SK-N-SH treated with all-trans-retinoic acid at 6 μM for 48 hours (cell line): ENCODE measurements at regions not wholly inside any gene's neighbourhood (a gene's known extent, or its start where the extent isn't known, plus 50 kb on each side); places are given as distances from the start of the nearest gene placed in this dataset.

Experiments used
- ATAC-seq: fragments of 200-7000 bp; cut with Tn5 transposase; 3 replicates; pipeline ENCODE4 v1.9.1; 2020; ENCODE audit warnings: mild to moderate bottlenecking, moderate library complexity
- ARNTL ChIP-seq: fragments of 450-650 bp; formaldehyde crosslinking; IDR thresholded peaks from 2 replicates; pipeline ENCODE4 v1.5.0; 2020; ENCODE audit warnings: low read depth, mild to moderate bottlenecking, moderate library complexity, borderline replicate concordance
- BACH2 ChIP-seq: fragments of 250-450 bp; sonication (Bioruptor Pico); IDR thresholded peaks from 2 replicates; pipeline ENCODE4 v1.9.0; 2021; ENCODE audit warnings: mild to moderate bottlenecking, borderline replicate concordance
- CSDC2 ChIP-seq: fragments of 250-450 bp; sonication (Bioruptor Pico); IDR thresholded peaks from 2 replicates; pipeline ENCODE4 v1.5.0; 2020; ENCODE audit warnings: mild to moderate bottlenecking, moderate library complexity
- ESRRG ChIP-seq: fragments of 250-450 bp; sonication (Bioruptor Pico); IDR thresholded peaks from 2 replicates; pipeline ENCODE4 v1.6.1; 2021; ENCODE audit warnings: mild to moderate bottlenecking
- GLIS3 ChIP-seq: fragments of 250-450 bp; sonication (Bioruptor Pico); IDR thresholded peaks from 2 replicates; pipeline ENCODE4 v1.5.0; 2020; ENCODE audit warnings: mild to moderate bottlenecking, moderate library complexity
- OSR1 ChIP-seq: fragments of 250-450 bp; sonication (Bioruptor Pico); IDR thresholded peaks from 2 replicates; pipeline ENCODE4 v1.8.0; 2022; ENCODE audit warnings: moderate library complexity, mild to moderate bottlenecking, inconsistent platforms
- PPARA ChIP-seq: fragments of 250-450 bp; sonication (Bioruptor Pico); IDR thresholded peaks from 2 replicates; pipeline ENCODE4 v1.5.0; 2020; ENCODE audit warnings: mild to moderate bottlenecking, borderline replicate concordance
- SNAI2 ChIP-seq: fragments of 250-450 bp; sonication (Bioruptor Pico); IDR thresholded peaks from 2 replicates; pipeline ENCODE4 v1.5.0; 2020; ENCODE audit warnings: mild to moderate bottlenecking, moderate library complexity
- TCF4 ChIP-seq: fragments of 250-450 bp; sonication (Bioruptor Pico); IDR thresholded peaks from 2 replicates; pipeline ENCODE4 v1.8.0; 2021; ENCODE audit warnings: mild to moderate bottlenecking, moderate library complexity, borderline replicate concordance
- ZC3H10 ChIP-seq: fragments of 250-450 bp; sonication (Bioruptor Pico); IDR thresholded peaks from 2 replicates; pipeline ENCODE4 v1.5.1; 2021; ENCODE audit warnings: mild to moderate bottlenecking, moderate library complexity
- ZFP3 ChIP-seq: fragments of 250-450 bp; sonication (Bioruptor Pico); IDR thresholded peaks from 2 replicates; pipeline ENCODE4 v1.5.0; 2020; ENCODE audit warnings: mild to moderate bottlenecking, moderate library complexity
- ZFP30 ChIP-seq: fragments of 450-650 bp; formaldehyde crosslinking; IDR thresholded peaks from 2 replicates; pipeline ENCODE4 v1.5.0; 2022; ENCODE audit warnings: mild to moderate bottlenecking, moderate library complexity
- ZNF565 ChIP-seq: fragments of 450-650 bp; formaldehyde crosslinking; conservative IDR thresholded peaks from 2 replicates; pipeline ENCODE4 v1.5.0; 2020; ENCODE audit warnings: low read depth, mild to moderate bottlenecking, moderate library complexity
- ZNF8 ChIP-seq: fragments of 450-650 bp; formaldehyde crosslinking; IDR thresholded peaks from 2 replicates; pipeline ENCODE4 v1.5.0; 2020; ENCODE audit warnings: mild to moderate bottlenecking, moderate library complexity
- TF ChIP-seq, protein P1 (sequence below): fragments of 250-450 bp; sonication (Bioruptor Pico); IDR thresholded peaks from 2 replicates; pipeline ENCODE4 v1.5.1; 2021; ENCODE audit warnings: mild to moderate bottlenecking, moderate library complexity
- TF ChIP-seq, protein P2 (sequence below): fragments of 250-450 bp; sonication (Bioruptor Pico); IDR thresholded peaks from 2 replicates; pipeline ENCODE4 v1.5.1; 2020; ENCODE audit warnings: low read depth, mild to moderate bottlenecking, moderate library complexity
- TF ChIP-seq, protein P3 (sequence below): fragments of 250-450 bp; sonication (Bioruptor Pico); IDR thresholded peaks from 2 replicates; pipeline ENCODE4 v1.8.0; 2020; ENCODE audit warnings: mild to moderate bottlenecking, moderate library complexity, borderline replicate concordance

DNA sequence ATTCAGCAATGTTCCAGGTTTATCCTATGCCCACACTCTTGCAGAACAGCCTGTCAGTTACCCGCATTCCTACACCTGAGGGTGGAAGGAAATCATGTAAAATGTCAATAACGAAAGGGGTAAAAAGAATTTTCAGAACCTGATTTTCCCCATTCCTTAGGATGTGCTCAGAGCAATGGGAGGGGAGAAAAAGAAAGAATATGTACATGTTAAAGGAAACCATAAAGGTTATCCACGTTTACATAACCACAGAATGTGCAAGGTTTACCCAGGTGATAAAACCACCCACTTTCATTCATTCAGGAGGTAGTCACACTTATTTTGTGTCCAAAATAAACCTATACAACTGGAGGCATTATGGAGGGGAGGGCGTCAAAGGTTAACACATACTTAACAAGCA lies 335.5 kb downstream of the ZNF674 start:
- TF ChIP-seq ESRRG (CRISPR knock-in tag) (no peak), CSDC2 (CRISPR knock-in tag) (no peak), BACH2 (CRISPR knock-in tag) (no peak), TCF4 (CRISPR knock-in tag) (no peak), ZC3H10 (CRISPR knock-in tag) (no peak), PPARA (CRISPR knock-in tag) (no peak)
- TF ChIP-seq, protein P1, sequence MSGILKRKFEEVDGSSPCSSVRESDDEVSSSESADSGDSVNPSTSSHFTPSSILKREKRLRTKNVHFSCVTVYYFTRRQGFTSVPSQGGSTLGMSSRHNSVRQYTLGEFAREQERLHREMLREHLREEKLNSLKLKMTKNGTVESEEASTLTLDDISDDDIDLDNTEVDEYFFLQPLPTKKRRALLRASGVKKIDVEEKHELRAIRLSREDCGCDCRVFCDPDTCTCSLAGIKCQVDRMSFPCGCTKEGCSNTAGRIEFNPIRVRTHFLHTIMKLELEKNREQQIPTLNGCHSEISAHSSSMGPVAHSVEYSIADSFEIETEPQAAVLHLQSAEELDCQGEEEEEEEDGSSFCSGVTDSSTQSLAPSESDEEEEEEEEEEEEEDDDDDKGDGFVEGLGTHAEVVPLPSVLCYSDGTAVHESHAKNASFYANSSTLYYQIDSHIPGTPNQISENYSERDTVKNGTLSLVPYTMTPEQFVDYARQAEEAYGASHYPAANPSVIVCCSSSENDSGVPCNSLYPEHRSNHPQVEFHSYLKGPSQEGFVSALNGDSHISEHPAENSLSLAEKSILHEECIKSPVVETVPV (CRISPR knock-in tag): no peak
- no peak for ATAC-seq

DNA sequence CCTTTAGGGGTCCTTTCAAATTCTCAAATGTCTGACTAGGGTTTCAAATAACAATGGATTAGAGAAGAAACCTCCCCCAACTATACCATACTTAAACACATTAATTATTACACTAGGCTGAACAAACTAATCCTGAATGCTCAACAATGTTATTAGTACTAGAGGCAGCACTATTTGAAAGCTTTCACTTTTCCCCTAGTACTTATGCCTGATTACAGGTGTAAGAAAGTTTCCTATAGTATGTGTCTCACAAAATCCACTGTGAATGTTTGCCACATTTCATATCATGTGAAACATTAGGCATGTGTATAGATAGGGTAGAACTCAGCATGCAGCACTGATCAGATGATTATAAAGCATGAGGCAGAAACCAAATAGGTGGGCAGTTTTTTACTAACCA lies 336.2 kb downstream of the ZNF674 start:
- TF ChIP-seq, protein P2, sequence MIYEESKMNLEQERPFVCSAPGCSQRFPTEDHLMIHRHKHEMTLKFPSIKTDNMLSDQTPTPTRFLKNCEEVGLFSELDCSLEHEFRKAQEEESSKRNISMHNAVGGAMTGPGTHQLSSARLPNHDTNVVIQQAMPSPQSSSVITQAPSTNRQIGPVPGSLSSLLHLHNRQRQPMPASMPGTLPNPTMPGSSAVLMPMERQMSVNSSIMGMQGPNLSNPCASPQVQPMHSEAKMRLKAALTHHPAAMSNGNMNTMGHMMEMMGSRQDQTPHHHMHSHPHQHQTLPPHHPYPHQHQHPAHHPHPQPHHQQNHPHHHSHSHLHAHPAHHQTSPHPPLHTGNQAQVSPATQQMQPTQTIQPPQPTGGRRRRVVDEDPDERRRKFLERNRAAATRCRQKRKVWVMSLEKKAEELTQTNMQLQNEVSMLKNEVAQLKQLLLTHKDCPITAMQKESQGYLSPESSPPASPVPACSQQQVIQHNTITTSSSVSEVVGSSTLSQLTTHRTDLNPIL (CRISPR knock-in tag): no peak
- TF ChIP-seq ARNTL (CRISPR knock-in tag) (no peak), ZNF565 (CRISPR knock-in tag) (no peak), ZFP30 (CRISPR knock-in tag) (no peak), GLIS3 (CRISPR knock-in tag) (no peak), ZNF8 (CRISPR knock-in tag) (no peak), OSR1 (no peak), ZFP3 (CRISPR knock-in tag) (no peak), SNAI2 (CRISPR knock-in tag) (no peak), PPARA (CRISPR knock-in tag) (no peak)
- TF ChIP-seq, protein P3, sequence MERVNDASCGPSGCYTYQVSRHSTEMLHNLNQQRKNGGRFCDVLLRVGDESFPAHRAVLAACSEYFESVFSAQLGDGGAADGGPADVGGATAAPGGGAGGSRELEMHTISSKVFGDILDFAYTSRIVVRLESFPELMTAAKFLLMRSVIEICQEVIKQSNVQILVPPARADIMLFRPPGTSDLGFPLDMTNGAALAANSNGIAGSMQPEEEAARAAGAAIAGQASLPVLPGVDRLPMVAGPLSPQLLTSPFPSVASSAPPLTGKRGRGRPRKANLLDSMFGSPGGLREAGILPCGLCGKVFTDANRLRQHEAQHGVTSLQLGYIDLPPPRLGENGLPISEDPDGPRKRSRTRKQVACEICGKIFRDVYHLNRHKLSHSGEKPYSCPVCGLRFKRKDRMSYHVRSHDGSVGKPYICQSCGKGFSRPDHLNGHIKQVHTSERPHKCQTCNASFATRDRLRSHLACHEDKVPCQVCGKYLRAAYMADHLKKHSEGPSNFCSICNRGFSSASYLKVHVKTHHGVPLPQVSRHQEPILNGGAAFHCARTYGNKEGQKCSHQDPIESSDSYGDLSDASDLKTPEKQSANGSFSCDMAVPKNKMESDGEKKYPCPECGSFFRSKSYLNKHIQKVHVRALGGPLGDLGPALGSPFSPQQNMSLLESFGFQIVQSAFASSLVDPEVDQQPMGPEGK (CRISPR knock-in tag): no peak
- TF ChIP-seq, protein P1 (CRISPR knock-in tag): no peak
- peak; percentile 24; the same call in 1 of the 3 replicates for ATAC-seq

DNA sequence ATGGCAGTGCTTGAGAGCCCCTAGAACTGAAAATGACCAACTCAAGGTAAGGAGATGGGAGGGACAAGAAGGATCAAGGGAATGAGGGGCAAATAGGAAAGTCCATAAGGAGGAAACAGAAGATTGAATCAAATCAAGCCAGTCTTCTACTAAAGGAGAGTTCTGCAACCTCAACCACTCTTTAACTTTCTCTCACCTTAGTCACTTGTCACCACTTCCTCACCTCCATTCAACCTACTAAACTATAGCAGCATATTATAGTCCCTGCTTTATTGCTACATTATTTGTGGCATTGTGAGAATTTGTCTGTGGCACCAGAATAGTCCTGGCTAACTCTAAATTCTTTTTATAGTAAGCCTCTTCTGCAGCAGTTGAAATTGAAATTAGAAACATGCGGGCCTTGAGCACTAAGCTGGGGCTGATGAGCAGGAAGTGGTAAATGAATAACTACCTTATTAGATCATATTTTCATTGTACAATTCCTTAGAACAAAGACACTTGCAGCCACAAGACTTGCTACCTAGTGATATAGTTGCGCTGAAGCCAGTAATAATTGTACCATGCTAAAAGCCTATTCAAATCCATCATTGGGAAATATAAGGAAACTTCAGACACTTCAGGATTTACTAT lies 336.9 kb downstream of the ZNF674 start:
- no peak for TF ChIP-seq OSR1
- no peak for TF ChIP-seq PPARA (CRISPR knock-in tag)
- ATAC-seq: peak; percentile 89

DNA sequence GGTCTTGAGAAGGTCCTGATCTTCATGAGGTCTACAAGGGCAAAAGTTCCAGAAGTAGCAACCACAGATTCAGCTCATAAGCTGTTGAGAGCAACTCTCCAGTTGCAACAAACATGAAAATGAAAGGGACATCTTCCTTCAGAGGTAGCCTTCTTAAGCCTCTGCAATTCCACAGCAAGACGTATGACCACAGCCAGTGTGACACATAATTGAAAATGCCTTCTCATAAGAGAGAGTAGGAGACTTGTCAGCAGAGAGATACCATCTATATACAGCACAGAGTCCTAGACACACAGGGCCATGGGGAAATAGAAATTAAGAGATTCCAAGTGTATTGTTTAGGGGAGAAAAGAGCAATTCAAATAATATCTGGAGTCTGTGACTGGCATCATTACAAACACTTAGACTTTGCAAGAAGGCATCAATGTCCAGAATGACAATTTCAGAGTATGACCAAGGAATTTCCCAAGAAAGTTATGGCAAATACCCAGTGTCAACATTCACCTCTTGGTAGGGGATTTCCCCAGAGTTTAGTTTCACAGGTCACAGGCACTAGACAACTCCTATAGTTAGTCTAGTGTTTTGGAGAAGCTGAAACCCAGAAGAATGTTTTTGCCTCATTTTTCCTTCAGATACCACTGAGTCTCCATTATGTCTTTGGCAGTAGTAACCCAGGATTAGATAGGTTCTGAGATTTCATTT lies 340.3 kb downstream of the ZNF674 start:
- ATAC-seq: no peak
- no peak for TF ChIP-seq ZC3H10 (CRISPR knock-in tag)
- TF ChIP-seq, protein P1 (CRISPR knock-in tag): no peak
